HG02981 (cell line): ENCODE measurements at regions not wholly inside any gene's neighbourhood (a gene's known extent, or its start where the extent isn't known, plus 50 kb on each side); places are given as distances from the start of the nearest gene placed in this dataset.
"Not testable (repeated sequence)": the region's sequence is repeated elsewhere in the genome, so short reads cannot be mapped to it uniquely, and the experiment has no call there.

Experiments used
- ATAC-seq: cut with Tn5 transposase; IDR thresholded peaks from one replicate; pipeline ENCODE4 v1.9.1; 2021; ENCODE audit warnings: mild to moderate bottlenecking, moderate library complexity; ENCODE audit not compliant: unreplicated experiment

- ATAC-seq: no peak
Measured at GRCh38 chr20:11162026-11162775, 488.4 kb upstream of the JAG1 start.

GRCh38 chr20:11165789-11166188, 492.0 kb upstream of the JAG1 start:
- ATAC-seq: no peak

- no peak for ATAC-seq
Measured at GRCh38 chr20:11166712-11167111, 492.9 kb upstream of the JAG1 start.

GRCh38 chr20:11168026-11168425, 494.2 kb upstream of the JAG1 start:
- ATAC-seq: no peak

GRCh38 chr20:11170025-11170424, 496.2 kb upstream of the JAG1 start:
- ATAC-seq: no peak

- ATAC-seq: no peak
Measured at GRCh38 chr20:11170565-11170964, 496.8 kb upstream of the JAG1 start.

- ATAC-seq: no peak
Measured at GRCh38 chr20:11172881-11173280, 499.1 kb upstream of the JAG1 start.

GRCh38 chr20:11173916-11174315, 500.1 kb upstream of the JAG1 start:
- ATAC-seq: no peak

- no peak for ATAC-seq
Measured at GRCh38 chr20:11174861-11175260, 501.1 kb upstream of the JAG1 start.

- ATAC-seq: no peak
Measured at GRCh38 chr20:11176431-11176830, 502.6 kb upstream of the JAG1 start.

GRCh38 chr20:11178946-11179654, 505.3 kb upstream of the JAG1 start:
- no peak for ATAC-seq

GRCh38 chr20:11180186-11180585, 506.4 kb upstream of the JAG1 start:
- ATAC-seq: no peak

- not testable (repeated sequence) for ATAC-seq
Measured at GRCh38 chr20:11181129-11181528, 507.3 kb upstream of the JAG1 start.

- ATAC-seq: no peak
Measured at GRCh38 chr20:11181966-11182365, 508.2 kb upstream of the JAG1 start.

- ATAC-seq: no peak
Measured at GRCh38 chr20:11182720-11183119, 508.9 kb upstream of the JAG1 start.

GRCh38 chr20:11186301-11187008, 512.7 kb upstream of the JAG1 start:
- ATAC-seq: no peak

GRCh38 chr20:11188843-11189603, 515.2 kb upstream of the JAG1 start:
- no peak for ATAC-seq

GRCh38 chr20:11190741-11191140, 516.9 kb upstream of the JAG1 start:
- ATAC-seq: no peak

GRCh38 chr20:11192106-11192505, 518.3 kb upstream of the JAG1 start:
- no peak for ATAC-seq

- no peak for ATAC-seq
Measured at GRCh38 chr20:11193241-11193640, 519.4 kb upstream of the JAG1 start.

- ATAC-seq: no peak
Measured at GRCh38 chr20:11195169-11195568, 521.4 kb upstream of the JAG1 start.
